MM.1S (cell line): ENCODE measurements at regions not wholly inside any gene's neighbourhood (a gene's known extent, or its start where the extent isn't known, plus 50 kb on each side); places are given as distances from the start of the nearest gene placed in this dataset.

Source experiments
- DNase-seq: peaks from one replicate; pipeline ENCODE4 v3.0.0-alpha.2; 2015
- H2AFZ ChIP-seq: fragments of 300-600 bp; sonication (generic); 2 replicates; pipeline ENCODE4 v1.6.0; 2016; ENCODE audit warnings: antibody characterized with exemption, low read length
- H3F3A ChIP-seq: fragments of 300-600 bp; sonication (generic); 2 replicates; pipeline ENCODE4 v1.6.1; 2016; ENCODE audit warnings: mild to moderate bottlenecking, antibody characterized with exemption, low read length, moderate library complexity, mixed read lengths; ENCODE audit not compliant: insufficient read depth
- H3K27ac ChIP-seq: fragments of 300-600 bp; sonication (generic); 2 replicates; pipeline ENCODE4 v1.5.1; 2016; ENCODE audit warnings: mild to moderate bottlenecking, low read length
- H3K27me3 ChIP-seq: fragments of 300-600 bp; sonication (generic); replicated peaks from 2 replicates; pipeline ENCODE4 v1.6.0; 2016; ENCODE audit warnings: low read length; ENCODE audit not compliant: insufficient read depth
- H3K36me3 ChIP-seq: fragments of 300-600 bp; sonication (generic); replicated peaks from 2 replicates; pipeline ENCODE4 v1.6.1; 2016; ENCODE audit warnings: mild to moderate bottlenecking, low read length, mixed read lengths; ENCODE audit not compliant: insufficient read depth
- H3K4me1 ChIP-seq: fragments of 300-600 bp; sonication (generic); 2 replicates; pipeline ENCODE4 v1.6.1; 2016; ENCODE audit warnings: low read length, mixed read lengths
- H3K4me2 ChIP-seq: fragments of 300-600 bp; sonication (generic); 2 replicates; pipeline ENCODE4 v1.6.0; 2016; ENCODE audit warnings: low read depth, low read length
- H3K4me3 ChIP-seq: fragments of 300-600 bp; sonication (generic); 2 replicates; pipeline ENCODE4 v1.5.1; 2016; ENCODE audit warnings: low read length, mixed read lengths
- H3K79me2 ChIP-seq: fragments of 300-600 bp; sonication (generic); 2 replicates; pipeline ENCODE4 v1.6.1; 2016; ENCODE audit warnings: mixed run types, low read length, mixed read lengths
- H3K9ac ChIP-seq: fragments of 300-600 bp; sonication (generic); 2 replicates; pipeline ENCODE4 v1.6.1; 2016; ENCODE audit warnings: low read length, mixed read lengths
- H3K9me2 ChIP-seq: fragments of 300-600 bp; sonication (generic); replicated peaks from 2 replicates; pipeline ENCODE4 v1.6.1; 2016; ENCODE audit warnings: mild to moderate bottlenecking, low read length, mixed read lengths; ENCODE audit not compliant: insufficient read depth
- H3K9me3 ChIP-seq: fragments of 300-600 bp; sonication (generic); replicated peaks from 2 replicates; pipeline ENCODE4 v1.6.1; 2016; ENCODE audit warnings: mild to moderate bottlenecking, low read length, mixed read lengths; ENCODE audit not compliant: insufficient read depth
- H4K20me1 ChIP-seq: fragments of 300-600 bp; sonication (generic); 2 replicates; pipeline ENCODE4 v1.6.1; 2016; ENCODE audit warnings: mild to moderate bottlenecking, low read length, moderate library complexity, mixed read lengths; ENCODE audit not compliant: insufficient read depth
- CTCF ChIP-seq: fragments of 300-600 bp; sonication (generic); IDR thresholded peaks from 2 replicates; pipeline ENCODE4 v1.5.1; 2016; ENCODE audit warnings: antibody characterized with exemption, low read length, mixed read lengths
- EZH2 ChIP-seq: fragments of 300-600 bp; sonication (generic); optimal IDR thresholded peaks from 2 replicates; pipeline ENCODE3; 2017; ENCODE audit warnings: low read depth, mild to moderate bottlenecking, antibody characterized with exemption, low read length, mixed read lengths
- EZH2phosphoT487 ChIP-seq: fragments of 300-600 bp; sonication (generic); IDR thresholded peaks from 2 replicates; pipeline ENCODE4 v1.6.1; 2018; ENCODE audit warnings: antibody characterized with exemption, low read length

GRCh38 chr10:130900441-130901160 is 410.9 kb downstream of the TCERG1L start:
- no peaks in the 10 kb centered on the region for H3K36me3 ChIP-seq
- no peak overlapping the region for H3K27ac ChIP-seq
- no peak overlapping the region for H3K4me3 ChIP-seq
- H3K27me3 ChIP-seq: no peaks in the 10 kb centered on the region
- DNase-seq: no peak
- H3F3A ChIP-seq: no peaks in the 10 kb centered on the region
- H3K4me1 ChIP-seq: no peaks in the 10 kb centered on the region
- no peaks in the 10 kb centered on the region for H3K9me3 ChIP-seq
- no peak overlapping the region for H3K4me2 ChIP-seq
- no peak overlapping the region for H3K9ac ChIP-seq
- no peaks in the 10 kb centered on the region for H3K9me2 ChIP-seq
- TF ChIP-seq EZH2 (no peak), EZH2phosphoT487 (no peak), CTCF (no peak)
- no peaks in the 10 kb centered on the region for H3K79me2 ChIP-seq
- no peaks in the 10 kb centered on the region for H4K20me1 ChIP-seq
- H2AFZ ChIP-seq: no peak overlapping the region

- no peak overlapping the region for H3K4me2 ChIP-seq
- H3K4me3 ChIP-seq: no peak overlapping the region
- H3K36me3 ChIP-seq: no peaks in the 10 kb centered on the region
- H3K27ac ChIP-seq: no peak overlapping the region
- H3F3A ChIP-seq: no peaks in the 10 kb centered on the region
- H3K9me2 ChIP-seq: no peaks in the 10 kb centered on the region
- no peaks in the 10 kb centered on the region for H3K79me2 ChIP-seq
- DNase-seq: no peak
- H3K4me1 ChIP-seq: no peaks in the 10 kb centered on the region
- no peak overlapping the region for H3K9ac ChIP-seq
- no peaks in the 10 kb centered on the region for H3K9me3 ChIP-seq
- no peak overlapping the region for H2AFZ ChIP-seq
- no peaks in the 10 kb centered on the region for H3K27me3 ChIP-seq
- no peaks in the 10 kb centered on the region for H4K20me1 ChIP-seq
- TF ChIP-seq EZH2 (no peak), CTCF (no peak), EZH2phosphoT487 (no peak)
Measured at GRCh38 chr10:130901311-130902165, 410.0 kb downstream of the TCERG1L start.

- Histone ChIP-seq H3K4me1 (no peaks in the 10 kb centered on the region), H3F3A (no peaks in the 10 kb centered on the region), H3K9me2 (no peaks in the 10 kb centered on the region), H3K4me3 (no peak overlapping the region), H3K9ac (no peak overlapping the region), H3K4me2 (no peak overlapping the region), H3K27me3 (no peaks in the 10 kb centered on the region), H3K79me2 (no peaks in the 10 kb centered on the region), H4K20me1 (no peaks in the 10 kb centered on the region), H3K27ac (no peak overlapping the region), H3K36me3 (no peaks in the 10 kb centered on the region), H2AFZ (no peak overlapping the region), H3K9me3 (no peaks in the 10 kb centered on the region)
- TF ChIP-seq EZH2 (no peak), EZH2phosphoT487 (no peak), CTCF (no peak)
- no peak for DNase-seq
Measured at GRCh38 chr10:130902471-130902870, 409.1 kb downstream of the TCERG1L start.
